ENCODE measurements at regions not wholly inside any gene's neighbourhood (a gene's known extent, or its start where the extent isn't known, plus 50 kb on each side); places are given as distances from the start of the nearest gene placed in this dataset.

DNA sequence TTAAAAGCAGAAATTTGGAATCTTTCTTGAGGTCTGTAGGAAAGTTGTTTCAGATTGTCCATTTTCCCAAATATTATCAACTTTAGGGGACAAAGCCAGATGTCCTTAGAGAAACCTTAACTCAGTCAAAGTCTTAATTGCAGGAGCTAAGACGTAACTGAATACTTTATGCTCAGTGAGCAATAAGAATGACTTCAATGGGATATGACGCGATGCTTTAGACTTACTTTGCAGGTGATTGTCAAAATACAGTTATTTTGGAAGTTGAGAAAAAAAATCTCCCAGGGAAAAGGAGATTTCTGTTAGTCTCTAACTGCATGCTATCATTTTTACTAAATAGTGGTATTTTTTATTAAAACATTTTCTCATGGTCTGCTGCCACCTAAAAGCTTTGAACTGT lies 750.9 kb upstream of the STXBP6 start:
- POLR2A ChIA-PET = no interaction called here
- CTCF ChIA-PET = no interaction called here
- Histone ChIP-seq H3K9me3 (no peaks in the 10 kb centered on the region), H3K4me2 (no peak overlapping the region), H3K4me1 (no peaks in the 10 kb centered on the region), H3K4me3 (no peak overlapping the region), H3K27ac (no peak overlapping the region)
- ATAC-seq = no peak
- FAIRE-seq = no peak
- TF ChIP-seq CBX8 (IDR thresholded peaks at IDR 0.05) (no peak), TP53 (CRISPR knock-in tag; IDR thresholded peaks at IDR 0.05) (no peak), POLR2A (IDR thresholded peaks at IDR 0.05; ENCODE audit: low read length) (no peak), MYC (IDR thresholded peaks at IDR 0.05; ENCODE audit: borderline replicate concordance, low read length) (no peak), SREBF2 (IDR thresholded peaks at IDR 0.05) (no peak), ZC3H11A (IDR thresholded peaks at IDR 0.05) (no peak), FOSL2 (IDR thresholded peaks at IDR 0.05) (no peak), FOSL2 (CRISPR knock-in tag; IDR thresholded peaks at IDR 0.05) (no peak), FOSB (CRISPR knock-in tag; IDR thresholded peaks at IDR 0.05) (no peak), NR3C1 (IDR thresholded peaks at IDR 0.05) (no peak), POLR2AphosphoS2 (conservative IDR thresholded peaks at IDR 0.05; ENCODE audit: low read length) (no peak), KDM1A (IDR thresholded peaks at IDR 0.05; ENCODE audit: low read depth) (no peak), HOXA7 (CRISPR knock-in tag; IDR thresholded peaks at IDR 0.05) (no peak), CHD2 (IDR thresholded peaks at IDR 0.05; ENCODE audit: low read length, partially characterized antibody) (no peak)
- TF ChIP-seq, protein P1, sequence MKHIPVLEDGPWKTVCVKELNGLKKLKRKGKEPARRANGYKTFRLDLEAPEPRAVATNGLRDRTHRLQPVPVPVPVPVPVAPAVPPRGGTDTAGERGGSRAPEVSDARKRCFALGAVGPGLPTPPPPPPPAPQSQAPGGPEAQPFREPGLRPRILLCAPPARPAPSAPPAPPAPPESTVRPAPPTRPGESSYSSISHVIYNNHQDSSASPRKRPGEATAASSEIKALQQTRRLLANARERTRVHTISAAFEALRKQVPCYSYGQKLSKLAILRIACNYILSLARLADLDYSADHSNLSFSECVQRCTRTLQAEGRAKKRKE (CRISPR knock-in tag; IDR thresholded peaks at IDR 0.05; ENCODE audit: low read depth) = no peak
- 55% methylated on average over 3 of the region's 3 CpGs for WGBS (ENCODE audit: missing lambda C conversion rate)
- DNase-seq (ENCODE audit: low read depth in 1 of 2, low spot score in 1 of 2) = no peak

DNA sequence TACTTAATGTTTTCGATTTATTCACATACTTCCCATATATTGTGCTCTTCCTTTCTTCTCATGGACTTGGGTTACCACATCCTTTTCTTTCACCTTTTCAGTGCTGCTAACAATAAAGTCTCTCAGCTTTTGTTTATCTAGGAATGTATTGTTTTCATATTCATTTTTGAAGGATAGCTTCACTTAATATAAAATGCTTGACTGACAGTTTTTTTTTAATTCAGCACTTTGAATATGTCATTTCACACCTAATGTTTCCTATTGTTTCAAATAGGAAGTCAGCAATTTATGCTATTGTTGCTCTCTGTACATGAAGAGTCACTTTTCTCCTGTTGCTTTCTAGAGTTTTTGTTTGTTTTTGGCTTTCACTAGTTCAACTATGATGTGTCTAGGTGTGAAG lies 738.3 kb upstream of the STXBP6 start:
- ChIA-PET CTCF (no interaction called here), POLR2A (no interaction called here)
- no peak overlapping the region for H3K4me3 ChIP-seq
- DNase-seq (ENCODE audit: low read depth in 1 of 2, low spot score in 1 of 2) (no peak), FAIRE-seq (no peak), ATAC-seq (no peak)
- no peak overlapping the region for H3K4me2 ChIP-seq
- TF ChIP-seq, protein P2, sequence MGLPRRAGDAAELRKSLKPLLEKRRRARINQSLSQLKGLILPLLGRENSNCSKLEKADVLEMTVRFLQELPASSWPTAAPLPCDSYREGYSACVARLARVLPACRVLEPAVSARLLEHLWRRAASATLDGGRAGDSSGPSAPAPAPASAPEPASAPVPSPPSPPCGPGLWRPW (IDR thresholded peaks at IDR 0.05) = no peak
- TF ChIP-seq MAFK (IDR thresholded peaks at IDR 0.05; ENCODE audit: partially characterized antibody) = peak; percentile 27
- TF ChIP-seq, protein P3, sequence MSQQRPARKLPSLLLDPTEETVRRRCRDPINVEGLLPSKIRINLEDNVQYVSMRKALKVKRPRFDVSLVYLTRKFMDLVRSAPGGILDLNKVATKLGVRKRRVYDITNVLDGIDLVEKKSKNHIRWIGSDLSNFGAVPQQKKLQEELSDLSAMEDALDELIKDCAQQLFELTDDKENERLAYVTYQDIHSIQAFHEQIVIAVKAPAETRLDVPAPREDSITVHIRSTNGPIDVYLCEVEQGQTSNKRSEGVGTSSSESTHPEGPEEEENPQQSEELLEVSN (IDR thresholded peaks at IDR 0.05; ENCODE audit: borderline replicate concordance, low read depth) = no peak
- H3K4me1 ChIP-seq = no peaks in the 10 kb centered on the region
- WGBS (ENCODE audit: missing lambda C conversion rate) = 0% methylated on average over 1 of the region's 1 CpG
- H3K27ac ChIP-seq = no peak overlapping the region
- H3K9me3 ChIP-seq = no peaks in the 10 kb centered on the region; the same call in 2 of the 3 replicates

DNA sequence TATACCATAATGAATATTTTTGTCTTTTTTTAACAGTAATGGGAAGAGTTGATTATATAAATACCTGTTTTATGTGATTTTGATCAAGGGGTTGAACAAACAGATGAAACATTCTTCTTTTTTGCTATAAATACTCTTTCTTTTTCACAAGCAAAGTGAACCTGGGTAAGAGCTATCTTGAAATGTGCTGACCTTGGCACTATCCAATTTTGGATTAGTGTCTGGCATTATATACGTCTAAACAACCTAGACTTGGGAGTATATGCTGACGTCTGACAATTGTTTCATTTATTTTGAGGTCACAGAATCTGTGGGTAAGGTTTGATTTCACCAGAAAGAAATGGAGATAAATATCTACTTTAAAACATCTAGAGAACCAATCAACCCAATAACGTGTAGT lies 716.0 kb upstream of the STXBP6 start:
- TF ChIP-seq GATA3 (IDR thresholded peaks at IDR 0.05; ENCODE audit: borderline replicate concordance) = no peak
- TF ChIP-seq MAFK (IDR thresholded peaks at IDR 0.05; ENCODE audit: partially characterized antibody) = peak; percentile 72
- ChIA-PET POLR2A (no interaction called here), CTCF (interaction anchor here (0.6 kb wide), 1 partner anchor 464 kb away, joined by 3 read pairs; no protein-coding TSS in a partner anchor)
- Histone ChIP-seq H3K27ac (no peak overlapping the region), H3K9me3 (no peaks in the 10 kb centered on the region), H3K4me2 (no peak overlapping the region), H3K4me1 (no peaks in the 10 kb centered on the region), H3K4me3 (no peak overlapping the region)
- WGBS (ENCODE audit: missing lambda C conversion rate) = 4% methylated on average over 3 of the region's 3 CpGs
- no peak for FAIRE-seq
- no peak for ATAC-seq
- no peak for DNase-seq (ENCODE audit: low read depth in 1 of 2, low spot score in 1 of 2)

DNA sequence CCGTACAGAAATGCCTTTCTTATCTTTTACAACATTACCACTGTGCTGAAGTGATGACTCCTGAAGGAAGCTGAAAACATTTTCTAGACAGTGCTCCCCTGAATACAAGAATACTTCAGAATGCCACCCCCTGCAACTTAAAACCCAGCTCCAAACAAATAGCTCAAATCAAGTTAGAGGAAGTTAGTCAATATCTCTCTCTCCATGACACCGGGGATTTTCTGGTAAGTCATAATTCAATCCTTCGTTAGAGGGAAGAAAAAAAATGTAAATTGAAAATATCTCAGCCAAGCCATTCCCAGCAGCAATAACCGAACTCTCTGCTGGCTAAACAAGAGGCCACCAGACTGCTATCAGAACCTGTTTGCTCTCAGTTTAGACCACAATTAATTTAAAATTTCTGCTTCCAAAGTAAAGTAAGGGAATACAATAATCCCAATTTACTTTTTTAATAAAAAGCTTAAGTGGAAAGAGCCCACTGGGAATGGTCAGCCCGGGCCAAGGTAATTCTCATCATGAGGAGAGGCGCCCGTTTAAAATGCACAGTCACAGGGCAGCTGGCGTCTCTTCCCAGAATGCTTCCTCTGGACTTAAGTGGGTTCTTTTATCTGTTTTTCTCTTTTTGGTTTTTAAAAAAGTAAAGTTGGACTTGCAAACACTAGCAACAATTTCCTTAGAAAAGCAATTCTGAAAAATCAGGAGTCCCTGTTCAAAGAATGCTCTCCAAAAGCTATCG lies 710.1 kb upstream of the STXBP6 start:
- CTCF ChIA-PET = no interaction called here

More for the DNA sequence above, 710.1 kb upstream of the STXBP6 start:
- WGBS (ENCODE audit: missing lambda C conversion rate) = 35% methylated on average over 9 of the region's 9 CpGs
- FAIRE-seq (no peak), ATAC-seq (no peak), DNase-seq (ENCODE audit: low read depth in 1 of 2, low spot score in 1 of 2) (no peak)
- no peak overlapping the region for H3K4me2 ChIP-seq
- no peaks in the 10 kb centered on the region for H3K9me3 ChIP-seq
- H3K27ac ChIP-seq = no peak overlapping the region
- H3K4me1 ChIP-seq = no peaks in the 10 kb centered on the region
- TF ChIP-seq ZNF302 (CRISPR knock-in tag; IDR thresholded peaks at IDR 0.05) = no peak
- TF ChIP-seq FOSL2 (IDR thresholded peaks at IDR 0.05) = no peak
- no peak for TF ChIP-seq FOSL2 (CRISPR knock-in tag; IDR thresholded peaks at IDR 0.05)
- no peak for TF ChIP-seq EHMT2 (IDR thresholded peaks at IDR 0.05; ENCODE audit: low read depth)
- no peak for TF ChIP-seq ZFP36 (IDR thresholded peaks at IDR 0.05; ENCODE audit: borderline replicate concordance, partially characterized antibody)
- TF ChIP-seq MYC (IDR thresholded peaks at IDR 0.05; ENCODE audit: borderline replicate concordance, low read length) = no peak
- TF ChIP-seq, protein P1 (CRISPR knock-in tag; IDR thresholded peaks at IDR 0.05; ENCODE audit: low read depth) = no peak
- no peak for TF ChIP-seq RCOR1 (IDR thresholded peaks at IDR 0.05; ENCODE audit: low read depth, low read length)
- no peak for TF ChIP-seq TFCP2L1 (CRISPR knock-in tag; IDR thresholded peaks at IDR 0.05)
- no peak for TF ChIP-seq MAZ (IDR thresholded peaks at IDR 0.05; ENCODE audit: borderline replicate concordance, low read depth, low read length)
- TF ChIP-seq, protein P4, sequence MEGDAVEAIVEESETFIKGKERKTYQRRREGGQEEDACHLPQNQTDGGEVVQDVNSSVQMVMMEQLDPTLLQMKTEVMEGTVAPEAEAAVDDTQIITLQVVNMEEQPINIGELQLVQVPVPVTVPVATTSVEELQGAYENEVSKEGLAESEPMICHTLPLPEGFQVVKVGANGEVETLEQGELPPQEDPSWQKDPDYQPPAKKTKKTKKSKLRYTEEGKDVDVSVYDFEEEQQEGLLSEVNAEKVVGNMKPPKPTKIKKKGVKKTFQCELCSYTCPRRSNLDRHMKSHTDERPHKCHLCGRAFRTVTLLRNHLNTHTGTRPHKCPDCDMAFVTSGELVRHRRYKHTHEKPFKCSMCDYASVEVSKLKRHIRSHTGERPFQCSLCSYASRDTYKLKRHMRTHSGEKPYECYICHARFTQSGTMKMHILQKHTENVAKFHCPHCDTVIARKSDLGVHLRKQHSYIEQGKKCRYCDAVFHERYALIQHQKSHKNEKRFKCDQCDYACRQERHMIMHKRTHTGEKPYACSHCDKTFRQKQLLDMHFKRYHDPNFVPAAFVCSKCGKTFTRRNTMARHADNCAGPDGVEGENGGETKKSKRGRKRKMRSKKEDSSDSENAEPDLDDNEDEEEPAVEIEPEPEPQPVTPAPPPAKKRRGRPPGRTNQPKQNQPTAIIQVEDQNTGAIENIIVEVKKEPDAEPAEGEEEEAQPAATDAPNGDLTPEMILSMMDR (IDR thresholded peaks at IDR 0.05) = no peak
- TF ChIP-seq, protein P5, sequence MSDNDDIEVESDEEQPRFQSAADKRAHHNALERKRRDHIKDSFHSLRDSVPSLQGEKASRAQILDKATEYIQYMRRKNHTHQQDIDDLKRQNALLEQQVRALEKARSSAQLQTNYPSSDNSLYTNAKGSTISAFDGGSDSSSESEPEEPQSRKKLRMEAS (IDR thresholded peaks at IDR 0.05) = no peak
- H3K4me3 ChIP-seq = no peak overlapping the region
- POLR2A ChIA-PET = no interaction called here

All from A549 (cell line).